Stomach smooth muscle (tissue), 2 donors: ENCODE measurements at regions not wholly inside any gene's neighbourhood (a gene's known extent, or its start where the extent isn't known, plus 50 kb on each side); places are given as distances from the start of the nearest gene placed in this dataset.

Experiments used
- H3K27ac ChIP-seq: one replicate; pipeline ENCODE4 v1.7.0; 2013; ENCODE audit warnings: mild to moderate bottlenecking, low read length, inconsistent platforms
- H3K27me3 ChIP-seq, 2 donors: one replicate each; pipeline ENCODE4 v1.7.0; 2013; ENCODE audit warnings: low read length in 2 of 2; ENCODE audit not compliant: insufficient read depth in 2 of 2, control insufficient read depth in 1 of 2
- H3K36me3 ChIP-seq, 2 donors: one replicate each; pipeline ENCODE4 v1.7.0; 2013; ENCODE audit warnings: low read length in 2 of 2; ENCODE audit not compliant: control insufficient read depth in 2 of 2, insufficient read depth in 2 of 2
- H3K4me1 ChIP-seq: one replicate; pipeline ENCODE4 v1.7.0; 2013; ENCODE audit warnings: low read length; ENCODE audit not compliant: control insufficient read depth, insufficient read depth
- H3K4me3 ChIP-seq, 2 donors: one replicate each; pipeline ENCODE4 v1.7.0; 2013; ENCODE audit warnings: low read length in 2 of 2
- H3K9ac ChIP-seq, 2 donors: one replicate each; pipeline ENCODE4 v1.7.0; 2013; ENCODE audit warnings: low read length in 2 of 2, mild to moderate bottlenecking in 1 of 2
- H3K9me3 ChIP-seq, 2 donors: one replicate each; pipeline ENCODE4 v1.7.0; 2013; ENCODE audit warnings: low read length in 2 of 2; ENCODE audit not compliant: control insufficient read depth in 2 of 2
- donor health status: healthy.
- donor health status: Pancreatic carcinoma.

DNA sequence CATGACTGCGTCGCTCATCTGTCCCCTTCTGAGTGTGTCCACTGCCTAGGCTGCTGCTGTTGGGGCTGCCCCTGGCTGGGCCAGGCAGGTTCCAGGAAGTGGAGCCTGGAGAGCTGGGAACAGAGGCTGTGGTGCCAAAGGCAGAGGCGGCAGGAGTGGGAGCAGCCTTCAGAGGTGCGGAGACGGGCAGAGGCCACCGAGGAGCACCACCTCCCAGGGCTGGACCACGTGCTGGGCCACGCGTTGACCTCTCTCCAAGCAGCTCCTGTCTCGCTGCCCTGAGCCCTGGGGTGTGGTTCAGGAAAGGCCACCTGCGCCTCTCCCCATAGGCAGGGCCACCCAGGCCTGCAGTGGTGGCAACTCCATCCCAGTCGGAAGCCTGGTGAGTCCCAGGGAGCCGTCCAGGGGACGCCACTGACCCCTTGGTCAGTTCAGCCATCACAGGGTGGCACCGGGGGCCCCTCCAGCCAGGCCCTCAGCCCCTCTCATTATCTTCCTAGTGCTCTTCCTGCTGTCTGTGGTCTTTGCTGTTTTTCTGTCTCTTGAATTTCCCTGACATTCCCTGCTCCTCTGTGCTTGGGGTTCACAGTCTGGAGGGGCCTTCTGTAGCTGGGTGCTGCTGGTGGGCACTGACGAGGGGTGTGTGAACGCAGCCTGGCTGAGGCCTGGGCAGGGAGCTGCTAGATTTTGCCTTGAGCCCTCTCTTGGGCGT is 122.8 kb upstream of the HS6ST1 start:
- no peaks in the 10 kb centered on the region for H3K27me3 ChIP-seq
- H3K36me3 ChIP-seq = no peaks in the 10 kb centered on the region
- no peaks in the 10 kb centered on the region for H3K9me3 ChIP-seq
- no peak overlapping the region for H3K9ac ChIP-seq
- H3K4me1 ChIP-seq = peaks cover 6% of the 10 kb centered on the region
- no peak overlapping the region for H3K27ac ChIP-seq
- no peak overlapping the region for H3K4me3 ChIP-seq

DNA sequence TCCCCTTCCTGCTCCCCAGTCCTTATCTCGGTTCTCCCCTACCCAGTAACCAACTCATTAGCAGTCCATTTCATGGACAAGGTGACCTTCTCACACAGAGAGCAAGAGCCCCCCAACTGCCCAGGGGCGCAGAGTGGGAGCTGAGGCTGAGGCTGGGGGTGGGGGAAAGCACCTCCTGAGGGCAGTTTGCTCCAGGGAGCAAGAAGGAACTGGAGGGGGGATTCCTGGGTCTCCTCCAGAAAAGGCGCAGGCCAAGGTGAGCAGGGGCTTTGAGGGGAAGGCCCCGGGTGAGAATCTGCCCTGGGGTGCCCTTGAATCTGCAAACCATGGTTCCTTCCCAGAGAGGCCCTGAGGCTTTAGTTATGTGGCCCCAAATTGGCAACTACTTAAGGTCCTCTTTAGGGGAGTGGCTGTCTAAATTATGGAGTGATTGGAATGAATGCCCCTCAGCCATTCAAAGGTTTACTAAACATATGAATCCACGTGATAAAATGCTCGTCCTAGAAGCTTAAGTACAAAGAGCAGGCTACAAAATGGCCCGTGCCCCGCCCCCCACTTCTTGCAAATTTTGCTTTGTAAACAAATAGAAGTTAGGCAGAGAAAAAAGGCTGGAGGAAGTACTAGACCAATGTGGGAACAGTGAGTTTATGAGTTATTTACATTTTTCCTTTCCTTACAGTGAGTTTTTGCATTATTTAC is 123.5 kb upstream of the HS6ST1 start:
- Histone ChIP-seq H3K9ac (no peak overlapping the region), H3K4me3 (no peak overlapping the region), H3K27ac (no peak overlapping the region), H3K36me3 (no peaks in the 10 kb centered on the region), H3K9me3 (no peaks in the 10 kb centered on the region), H3K27me3 (no peaks in the 10 kb centered on the region), H3K4me1 (peaks cover 6% of the 10 kb centered on the region)

DNA sequence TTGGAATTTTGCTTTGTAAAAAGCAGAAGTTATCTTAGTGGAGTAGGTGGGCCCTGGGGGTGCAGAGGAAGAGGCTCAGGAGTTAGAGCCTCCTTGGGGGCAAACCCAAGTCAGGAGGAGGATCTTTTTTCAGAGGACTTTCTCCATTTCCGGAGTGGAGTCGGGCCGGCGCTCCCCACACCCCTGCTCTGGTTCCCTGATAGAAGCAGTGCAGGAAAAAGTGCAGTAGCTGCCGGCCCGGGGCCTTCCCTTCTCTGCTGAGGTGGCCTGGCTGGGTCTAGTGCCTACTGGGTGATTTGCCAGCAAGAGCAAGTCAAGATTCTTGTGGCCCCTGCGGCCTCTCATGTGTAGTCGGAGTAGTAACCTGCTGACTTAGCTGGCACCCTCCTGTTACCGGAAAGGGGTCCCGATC is 124.2 kb upstream of the HS6ST1 start:
- no peaks in the 10 kb centered on the region for H3K27me3 ChIP-seq
- H3K27ac ChIP-seq = no peak overlapping the region
- peaks cover 6% of the 10 kb centered on the region for H3K4me1 ChIP-seq
- H3K36me3 ChIP-seq = no peaks in the 10 kb centered on the region
- H3K9me3 ChIP-seq = no peaks in the 10 kb centered on the region
- H3K4me3 ChIP-seq = no peak overlapping the region
- no peak overlapping the region for H3K9ac ChIP-seq

GRCh38 chr2:128444121-128444771 is 125.6 kb upstream of the HS6ST1 start:
- H3K4me1 ChIP-seq = peaks cover 6% of the 10 kb centered on the region
- no peak overlapping the region for H3K4me3 ChIP-seq
- no peaks in the 10 kb centered on the region for H3K36me3 ChIP-seq
- H3K27me3 ChIP-seq = no peaks in the 10 kb centered on the region
- H3K9ac ChIP-seq = no peak overlapping the region
- no peaks in the 10 kb centered on the region for H3K9me3 ChIP-seq
- H3K27ac ChIP-seq = no peak overlapping the region

DNA sequence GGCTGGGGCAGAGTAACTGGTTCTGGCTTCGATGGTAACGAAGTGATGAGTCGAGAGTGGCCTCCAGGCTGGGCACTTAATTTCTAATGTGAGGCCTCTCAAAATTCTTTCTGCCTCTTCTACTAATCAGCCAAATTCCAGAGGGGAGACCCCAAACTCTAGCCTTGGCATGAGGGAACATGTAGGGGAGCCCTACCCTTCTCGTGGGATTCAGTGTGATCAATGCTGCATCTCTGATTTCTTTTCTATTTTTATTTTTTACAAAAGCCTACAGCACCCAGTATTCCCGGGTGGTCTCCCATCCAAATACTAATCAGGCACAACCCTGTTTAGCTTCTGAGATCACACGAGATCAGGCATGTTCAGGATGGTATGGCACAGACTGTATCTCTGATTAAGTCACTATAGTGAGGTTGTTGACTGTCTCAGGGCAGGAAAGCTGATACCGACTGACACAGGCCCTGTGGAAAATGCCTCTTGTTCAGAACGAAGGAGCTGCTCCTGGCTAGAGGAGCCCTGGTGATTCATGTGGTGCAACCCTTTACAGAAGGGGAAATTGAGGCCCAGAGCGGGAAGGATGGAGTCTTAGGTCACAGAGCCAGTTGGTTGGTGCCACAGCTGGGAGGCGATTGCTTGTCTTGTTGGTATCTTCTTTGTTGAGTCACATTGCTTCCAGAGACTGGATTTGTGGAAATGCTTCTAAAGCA is 126.3 kb upstream of the HS6ST1 start:
- Histone ChIP-seq H3K27me3 (no peaks in the 10 kb centered on the region), H3K36me3 (no peaks in the 10 kb centered on the region), H3K4me3 (no peak overlapping the region), H3K9me3 (no peaks in the 10 kb centered on the region), H3K9ac (no peak overlapping the region), H3K27ac (no peak overlapping the region), H3K4me1 (peaks cover 6% of the 10 kb centered on the region)

DNA sequence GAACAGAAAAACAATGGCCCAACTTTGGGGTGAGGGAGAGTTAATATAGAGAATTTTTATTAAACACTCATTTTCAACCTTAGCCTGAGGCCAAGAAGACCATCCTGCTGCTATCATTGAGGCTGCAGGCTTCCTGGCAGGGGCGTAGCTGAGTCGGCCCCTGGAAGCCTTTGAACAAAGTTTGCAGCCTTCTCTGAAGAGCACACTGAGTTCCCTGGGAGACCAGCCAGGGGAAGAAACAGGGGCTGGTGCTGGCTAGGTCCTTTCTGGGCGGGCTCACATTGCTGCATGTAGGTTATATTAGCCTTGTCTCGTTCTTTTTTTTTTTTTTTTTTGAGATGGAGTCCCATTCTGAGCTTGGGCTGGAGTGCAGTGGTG is 126.8 kb upstream of the HS6ST1 start:
- H3K9me3 ChIP-seq = no peaks in the 10 kb centered on the region
- H3K9ac ChIP-seq = no peak overlapping the region
- no peaks in the 10 kb centered on the region for H3K27me3 ChIP-seq
- no peak overlapping the region for H3K27ac ChIP-seq
- peaks cover 6% of the 10 kb centered on the region for H3K4me1 ChIP-seq
- H3K4me3 ChIP-seq = no peak overlapping the region
- no peaks in the 10 kb centered on the region for H3K36me3 ChIP-seq

DNA sequence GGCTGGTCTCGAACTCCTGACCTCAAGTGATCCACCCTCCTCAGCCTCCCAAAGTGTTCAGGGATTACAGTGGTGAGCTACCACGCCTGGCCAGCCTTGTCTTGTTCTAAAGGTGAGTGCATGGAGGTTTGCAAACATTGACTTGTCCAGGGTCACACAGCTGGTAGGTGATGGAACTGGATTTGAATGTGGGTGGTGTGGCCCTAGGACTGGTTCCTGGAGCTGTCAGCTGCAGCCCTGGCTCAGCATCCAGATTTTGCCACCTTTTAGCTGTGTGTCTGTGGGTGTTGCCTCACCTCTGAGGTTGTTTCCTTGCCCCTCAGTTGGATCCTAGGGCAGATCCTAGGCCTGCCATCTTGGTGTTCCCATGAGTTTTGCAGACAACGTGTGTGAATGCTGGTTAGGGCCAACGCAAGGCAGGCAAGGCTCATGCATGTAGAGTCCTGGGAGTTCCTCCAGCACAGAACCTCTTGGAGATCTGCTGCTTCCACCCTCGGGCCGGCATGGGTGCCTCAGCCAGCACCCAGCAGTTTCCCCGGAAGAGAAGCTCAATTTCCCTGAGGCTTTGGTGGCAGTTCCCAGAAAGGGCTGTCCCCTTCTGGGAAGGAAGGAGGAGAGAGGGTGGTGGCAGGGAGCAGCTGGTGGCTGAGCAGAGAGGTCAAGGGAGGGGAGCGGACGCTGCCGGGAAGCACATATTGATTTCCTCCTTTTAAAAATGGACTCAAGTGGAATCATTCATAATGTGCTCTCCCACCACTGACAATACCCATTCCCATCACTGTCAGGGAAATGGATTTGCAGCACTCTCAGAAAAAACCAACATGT is 127.6 kb upstream of the HS6ST1 start:
- no peaks in the 10 kb centered on the region for H3K9me3 ChIP-seq
- H3K4me3 ChIP-seq = no peak overlapping the region
- peaks cover 3% of the 10 kb centered on the region for H3K4me1 ChIP-seq
- no peak overlapping the region for H3K27ac ChIP-seq
- H3K27me3 ChIP-seq = no peaks in the 10 kb centered on the region
- H3K36me3 ChIP-seq = no peaks in the 10 kb centered on the region
- no peak overlapping the region for H3K9ac ChIP-seq

DNA sequence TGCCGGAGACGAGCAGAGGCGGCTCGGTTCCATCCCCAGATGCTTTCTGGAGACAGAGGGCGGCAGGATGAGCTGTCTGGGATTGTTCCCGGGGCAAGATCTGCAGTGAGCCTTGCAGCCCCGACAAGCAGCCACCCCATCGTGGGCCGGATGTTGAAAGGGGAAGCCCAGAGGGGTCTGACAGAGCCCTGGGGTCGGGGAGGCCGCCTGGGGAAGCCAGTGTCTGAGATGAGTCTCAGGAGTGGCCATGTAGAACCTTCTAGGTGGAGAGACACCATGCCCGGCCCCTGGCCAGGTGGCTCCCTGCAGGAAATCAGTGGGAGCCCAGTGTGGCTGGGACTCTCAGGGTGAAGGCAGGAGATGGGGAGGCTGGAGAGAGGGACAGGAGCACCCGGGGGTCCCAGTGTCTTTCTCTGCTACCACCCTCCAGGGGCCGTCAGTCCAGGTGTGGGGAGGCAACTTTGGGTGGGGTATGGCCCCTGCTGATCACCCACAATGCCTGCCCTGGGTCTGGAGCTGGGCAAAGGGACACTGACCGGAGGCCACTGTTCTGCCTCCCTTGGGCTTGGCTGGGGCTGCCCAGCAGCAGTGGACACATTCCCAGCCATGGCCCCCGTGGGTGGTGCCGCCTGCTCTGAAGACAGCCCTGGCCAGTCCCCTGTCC is 128.3 kb upstream of the HS6ST1 start:
- peaks cover 3% of the 10 kb centered on the region for H3K4me1 ChIP-seq
- H3K27me3 ChIP-seq = no peaks in the 10 kb centered on the region
- no peak overlapping the region for H3K9ac ChIP-seq
- H3K36me3 ChIP-seq = no peaks in the 10 kb centered on the region
- H3K4me3 ChIP-seq = no peak overlapping the region
- H3K9me3 ChIP-seq = no peaks in the 10 kb centered on the region
- no peak overlapping the region for H3K27ac ChIP-seq

DNA sequence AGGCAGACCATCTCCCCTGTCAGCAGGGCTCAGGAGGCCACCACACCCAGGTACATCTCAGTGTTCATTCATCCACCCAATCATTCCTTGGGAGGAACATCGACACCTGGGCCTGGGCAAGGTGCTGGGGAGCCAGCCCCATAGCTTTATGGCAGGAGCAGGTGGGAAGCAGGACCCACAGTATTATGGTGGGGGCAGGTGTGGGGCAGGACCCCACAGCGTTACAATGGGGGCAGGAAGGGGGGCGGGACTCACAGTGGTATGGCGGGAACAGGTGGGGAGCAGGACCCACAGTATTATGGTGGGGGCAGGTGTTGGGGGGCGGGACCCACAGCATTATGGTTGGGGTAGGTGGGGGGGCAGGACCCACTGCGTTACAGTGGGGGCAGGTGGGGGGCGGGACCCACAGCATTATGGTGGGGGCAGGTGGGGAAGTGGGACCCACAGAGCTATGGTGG is 128.9 kb upstream of the HS6ST1 start:
- H3K4me3 ChIP-seq = no peak overlapping the region
- H3K9me3 ChIP-seq = no peaks in the 10 kb centered on the region
- H3K36me3 ChIP-seq = no peaks in the 10 kb centered on the region
- no peak overlapping the region for H3K27ac ChIP-seq
- H3K4me1 ChIP-seq = peaks cover 3% of the 10 kb centered on the region
- H3K9ac ChIP-seq = no peak overlapping the region
- H3K27me3 ChIP-seq = peaks cover 0 to 2% of the 10 kb centered on the region in 2 donors
